IMR-90 (cell line): ENCODE measurements at regions not wholly inside any gene's neighbourhood (a gene's known extent, or its start where the extent isn't known, plus 50 kb on each side); places are given as distances from the start of the nearest gene placed in this dataset.

Source experiments
- ATAC-seq: fragments of 200-7000 bp; cut with Tn5 transposase; 2 replicates; pipeline ENCODE4 v1.9.1; 2020; ENCODE audit warnings: low read depth, mild to moderate bottlenecking, moderate library complexity
- BruUV-seq: library from RNA; stranded (reverse); fragments of 400-500 nt; replicated peaks from 2 replicates; lab custom pipeline; 2021; lab: Mats Ljungman, UMichigan
- CTCF ChIA-PET: fragments of 300-600 bp; formaldehyde crosslinking; extraction: SDS; loops from one replicate; lab custom pipeline; 2021; ENCODE audit warnings: antibody characterized with exemption; lab: Yijun Ruan, JAX
- POLR2A ChIA-PET: fragments of 300-600 bp; sonication (Branson Sonifier 250); formaldehyde crosslinking; loops from one replicate; lab custom pipeline; 2022; ENCODE audit warnings: antibody characterized with exemption; ENCODE audit not compliant: unreplicated experiment; lab: Charles Lee
- DNase-seq: peaks from one replicate; pipeline ENCODE4 v3.0.0; 2013
- H2AFZ ChIP-seq: replicated peaks from 2 replicates; pipeline ENCODE3; 2013; ENCODE audit warnings: low read length, mild to moderate bottlenecking; ENCODE audit not compliant: poor library complexity
- H2AK5ac ChIP-seq: 2 replicates; pipeline ENCODE4 v1.6.1; 2013; ENCODE audit warnings: low read depth, low read length, inconsistent platforms
- H2AK9ac ChIP-seq: replicated peaks from 2 replicates; pipeline ENCODE3; 2013; ENCODE audit warnings: mild to moderate bottlenecking, low read depth, low read length, moderate library complexity; ENCODE audit not compliant: poor library complexity
- H2BK120ac ChIP-seq: 2 replicates; pipeline ENCODE4 v1.6.1; 2013; ENCODE audit warnings: low read depth, low read length, inconsistent platforms
- H2BK15ac ChIP-seq: 3 replicates; pipeline ENCODE4 v1.6.1; 2013; ENCODE audit warnings: low read depth, low read length, inconsistent platforms
- H2BK20ac ChIP-seq: 2 replicates; pipeline ENCODE4 v1.6.1; 2013; ENCODE audit warnings: low read depth, mild to moderate bottlenecking, inconsistent platforms, low read length, moderate library complexity
- H2BK5ac ChIP-seq: 2 replicates; pipeline ENCODE4 v1.6.1; 2013; ENCODE audit warnings: mild to moderate bottlenecking, low read depth, low read length, inconsistent platforms; ENCODE audit not compliant: poor library complexity, severe bottlenecking
- H3K14ac ChIP-seq: replicated peaks from 2 replicates; pipeline ENCODE4 v1.6.1; 2013; ENCODE audit warnings: low read depth, low read length, inconsistent platforms
- H3K18ac ChIP-seq: 2 replicates; pipeline ENCODE4 v1.6.1; 2013; ENCODE audit warnings: low read depth, low read length, control low read depth
- H3K23ac ChIP-seq: 2 replicates; pipeline ENCODE4 v1.6.1; 2013; ENCODE audit warnings: low read depth, low read length, inconsistent platforms
- H3K27ac ChIP-seq: 2 replicates; pipeline ENCODE4 v1.5.1; 2013; ENCODE audit warnings: mild to moderate bottlenecking, control low read depth, low read length; ENCODE audit not compliant: insufficient read depth
- H3K27me3 ChIP-seq: 2 replicates; pipeline ENCODE4 v1.6.1; 2013; ENCODE audit warnings: low read length; ENCODE audit not compliant: control insufficient read depth, insufficient read depth
- H3K36me3 ChIP-seq: 2 replicates; pipeline ENCODE4 v1.6.1; 2013; ENCODE audit warnings: low read length, mixed read lengths; ENCODE audit not compliant: control insufficient read depth, insufficient read depth
- H3K4ac ChIP-seq: 2 replicates; pipeline ENCODE4 v1.6.1; 2013; ENCODE audit warnings: low read depth, low read length, inconsistent platforms
- H3K4me1 ChIP-seq: 2 replicates; pipeline ENCODE4 v1.6.1; 2013; ENCODE audit warnings: low read length, mixed read lengths; ENCODE audit not compliant: control insufficient read depth, insufficient read depth
- H3K4me2 ChIP-seq: 2 replicates; pipeline ENCODE4 v1.6.1; 2013; ENCODE audit warnings: low read depth, mild to moderate bottlenecking, control low read depth, low read length, moderate library complexity
- H3K4me3 ChIP-seq: 2 replicates; pipeline ENCODE4 v1.5.1; 2013; ENCODE audit warnings: low read depth, mild to moderate bottlenecking, control low read depth, low read length, moderate library complexity; ENCODE audit not compliant: insufficient read depth
- H3K56ac ChIP-seq: 2 replicates; pipeline ENCODE4 v1.6.1; 2013; ENCODE audit warnings: low read length, inconsistent platforms; ENCODE audit not compliant: insufficient read depth; ENCODE audit errors: extremely low read depth
- H3K79me1 ChIP-seq, 2 experiments: 2 replicates each; pipeline ENCODE4 v1.6.1; 2013; ENCODE audit warnings: low read length in 2 of 2, inconsistent platforms in 1 of 2, low read depth in 1 of 2
- H3K9ac ChIP-seq: 2 replicates; pipeline ENCODE4 v1.6.1; 2013; ENCODE audit warnings: low read depth, low read length, control low read depth
- H3K9me1 ChIP-seq: 2 replicates; pipeline ENCODE4 v1.6.1; 2013; ENCODE audit warnings: low read length, inconsistent platforms; ENCODE audit not compliant: insufficient read depth
- H3K9me3 ChIP-seq: 2 replicates; pipeline ENCODE4 v1.6.1; 2013; ENCODE audit warnings: low read length; ENCODE audit not compliant: control insufficient read depth, insufficient read depth
- H4K20me1 ChIP-seq: 2 replicates; pipeline ENCODE4 v1.6.1; 2013; ENCODE audit warnings: low read length, inconsistent platforms; ENCODE audit not compliant: insufficient read depth
- H4K5ac ChIP-seq: 2 replicates; pipeline ENCODE4 v1.6.1; 2013; ENCODE audit warnings: mild to moderate bottlenecking, low read depth, low read length, control low read depth
- H4K8ac ChIP-seq, 2 experiments: 2 replicates each; pipeline ENCODE4 v1.6.1; 2013; ENCODE audit warnings: low read depth in 2 of 2, low read length in 2 of 2, control low read depth in 1 of 2, inconsistent platforms in 1 of 2
- H4K91ac ChIP-seq: 2 replicates; pipeline ENCODE4 v1.6.1; 2013; ENCODE audit warnings: low read depth, low read length, inconsistent platforms; ENCODE audit not compliant: insufficient read depth
- BHLHE40 ChIP-seq: fragments of 150-350 bp; IDR thresholded peaks from 2 replicates; pipeline ENCODE4 v1.6.1; 2016; ENCODE audit warnings: mild to moderate bottlenecking, low read depth, low read length
- CEBPB ChIP-seq: IDR thresholded peaks from 2 replicates; pipeline ENCODE4 v1.6.1; 2012; ENCODE audit warnings: low read depth, low read length, improper control_type of control experiment
- CHD1 ChIP-seq: IDR thresholded peaks from 2 replicates; pipeline ENCODE4 v1.6.1; 2012; ENCODE audit warnings: low read depth, low read length, improper control_type of control experiment
- CTCF ChIP-seq: conservative IDR thresholded peaks from 2 replicates; pipeline ENCODE4 v1.5.1; 2012; ENCODE audit warnings: mild to moderate bottlenecking, low read depth, low read length, improper control_type of control experiment
- MAFK ChIP-seq: IDR thresholded peaks from 2 replicates; pipeline ENCODE4 v1.6.1; 2012; ENCODE audit warnings: low read depth, low read length, improper control_type of control experiment
- NFE2L2 ChIP-seq: fragments of 150-350 bp; IDR thresholded peaks from 2 replicates; pipeline ENCODE4 v1.6.1; 2016; ENCODE audit warnings: low read depth, mild to moderate bottlenecking, low read length
- POLR2A ChIP-seq: IDR thresholded peaks from 2 replicates; pipeline ENCODE4 v1.6.1; 2012; ENCODE audit warnings: mild to moderate bottlenecking, low read depth, low read length
- SMC3 ChIP-seq: fragments of 150-350 bp; IDR thresholded peaks from 2 replicates; pipeline ENCODE4 v1.6.1; 2016; ENCODE audit warnings: low read depth, mild to moderate bottlenecking, antibody characterized with exemption, low read length, moderate library complexity
- USF2 ChIP-seq: fragments of 150-350 bp; IDR thresholded peaks from 2 replicates; pipeline ENCODE4 v1.6.1; 2017; ENCODE audit warnings: mild to moderate bottlenecking, antibody characterized with exemption, low read length, low read depth
- WGBS, 2 experiments: methylation state at CpG; one replicate each; pipeline versions ENCODE4 v1.1.5 to v1.1.7; 2013; ENCODE audit warnings: missing lambda C conversion rate in 2 of 2; ENCODE audit not compliant: insufficient read length in 1 of 2; ENCODE audit errors: extremely low coverage in 2 of 2; 5-methylcytosine and 5-hydroxymethylcytosine counted together
- dilution Hi-C: fragments of 300-500 bp; cut with HindIII; formaldehyde crosslinking; loops from one replicate; pipeline ENCODE4 v1.14.3; 2018; ENCODE audit warnings: low sequenced_read_pairs; ENCODE audit not compliant: unreplicated experiment
- in situ Hi-C: fragments of 300-500 bp; cut with MboI; formaldehyde crosslinking; loops from 3 replicates; pipeline ENCODE4 v1.14.3; 2019; ENCODE audit warnings: low sequenced_read_pairs, inconsistent platforms, mixed read lengths
- intact Hi-C: fragments of 100-400 bp; cut with micrococcal nuclease; formaldehyde crosslinking; loops from 2 replicates; pipeline ENCODE4 v1.10.0; 2022

- intact Hi-C loops: no loop called here
- DNase-seq (no peak), ATAC-seq (no peak)
- TF ChIP-seq NFE2L2 (no peak), POLR2A (no peak), MAFK (no peak), CHD1 (no peak), CTCF (no peak), USF2 (no peak), SMC3 (no peak), BHLHE40 (no peak), CEBPB (no peak)
- H3K4ac ChIP-seq: no peak overlapping the region
- H3K23ac ChIP-seq: no peak overlapping the region
- dilution Hi-C loops: no loop called here
- no peaks in the 10 kb centered on the region for H3K9me1 ChIP-seq
- BruUV-seq: no TSS peak
- H2AFZ ChIP-seq: no peak overlapping the region
- WGBS, 2 experiments: 100% methylated on average over 1 of the region's 3 CpGs; no CpG with 5 or more reads in 1 of the 2 experiments
- no peaks in the 10 kb centered on the region; the same call in 1 of the 2 replicates for H3K27me3 ChIP-seq
- no peak overlapping the region for H2BK15ac ChIP-seq
- H3K27ac ChIP-seq: no peak overlapping the region
- no peaks in the 10 kb centered on the region for H3K79me1 ChIP-seq
- H2BK120ac ChIP-seq: no peak overlapping the region
- H2AK5ac ChIP-seq: no peak overlapping the region
- H4K20me1 ChIP-seq: no peaks in the 10 kb centered on the region
- H3K14ac ChIP-seq: no peak overlapping the region
- no peaks in the 10 kb centered on the region for H3K36me3 ChIP-seq
- H4K91ac ChIP-seq: no peak overlapping the region
- H2BK5ac ChIP-seq: no peak overlapping the region
- no peak overlapping the region for H2BK20ac ChIP-seq
- H3K4me3 ChIP-seq: no peak overlapping the region
- no peak overlapping the region for H4K5ac ChIP-seq
- H3K9me3 ChIP-seq: no peaks in the 10 kb centered on the region
- no peak overlapping the region for H3K56ac ChIP-seq
- H3K4me1 ChIP-seq: peaks cover 3% of the 10 kb centered on the region
- CTCF ChIA-PET: no interaction called here
- POLR2A ChIA-PET: no interaction called here
- in situ Hi-C loops: no loop called here
- no peak overlapping the region for H4K8ac ChIP-seq
- no peak overlapping the region for H3K18ac ChIP-seq
- H2AK9ac ChIP-seq: no peak overlapping the region
- H3K9ac ChIP-seq: no peak overlapping the region
- no peak overlapping the region for H3K4me2 ChIP-seq
These were observed 141.2 kb downstream of the ZBTB18 start for GRCh38 chr1:244192325-244192724.
